ENCODE measurements at regions not wholly inside any gene's neighbourhood (a gene's known extent, or its start where the extent isn't known, plus 50 kb on each side); places are given as distances from the start of the nearest gene placed in this dataset.

- DNase-seq (ENCODE audit: low spot score) = no peak
Measured at GRCh38 chr5:74576941-74577456, 63.5 kb downstream of the ENC1 start.

GRCh38 chr5:74575741-74576538, 64.6 kb downstream of the ENC1 start:
- no peak for DNase-seq (ENCODE audit: low spot score)

- DNase-seq (ENCODE audit: low spot score) = no peak
Measured at GRCh38 chr5:74570250-74570649, 70.3 kb downstream of the ENC1 start.

GRCh38 chr5:74567411-74567995, 73.0 kb downstream of the ENC1 start:
- DNase-seq (ENCODE audit: low spot score) = no peak

DNA sequence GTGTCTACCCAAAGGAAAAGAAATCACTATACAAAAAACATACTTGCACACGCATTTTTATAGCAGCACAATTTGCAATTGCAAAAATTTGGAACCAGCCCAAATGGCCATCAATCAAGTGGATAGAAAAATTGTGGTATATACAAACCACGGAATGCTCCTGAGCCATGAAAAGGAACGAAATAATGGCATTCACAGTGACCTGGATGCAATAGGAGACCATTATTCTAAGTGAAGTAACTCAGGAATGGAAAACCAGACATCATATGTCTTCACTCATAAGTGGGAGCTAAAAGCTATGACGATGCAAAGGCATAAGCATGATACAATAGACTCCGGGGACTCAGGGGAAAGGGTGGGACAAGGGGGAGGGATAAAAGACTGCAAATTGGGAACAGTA, 78.4 kb downstream of the ENC1 start:
- DNase-seq (ENCODE audit: low spot score) = no peak

DNA sequence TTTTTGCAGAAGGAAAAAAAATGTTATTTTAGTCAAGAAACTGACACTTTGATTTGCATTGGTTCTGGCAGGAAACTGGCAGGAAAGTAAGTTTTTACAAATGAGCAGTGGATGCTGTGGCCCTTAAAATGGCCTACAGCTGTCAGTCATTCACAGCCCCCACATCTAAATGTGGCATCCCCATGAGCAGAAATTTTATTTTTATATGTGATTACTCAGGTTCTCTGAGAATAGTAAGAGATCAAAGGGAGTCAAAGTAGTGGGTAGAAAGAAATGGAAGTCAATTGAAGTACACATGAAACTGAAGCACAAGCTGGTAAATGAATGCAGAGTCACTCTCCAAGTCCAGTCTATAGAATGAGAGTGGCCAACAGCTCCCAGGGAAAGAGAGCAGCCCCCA, 80.3 kb downstream of the ENC1 start:
- DNase-seq (ENCODE audit: low spot score) = no peak

GRCh38 chr5:74556631-74557595, 83.6 kb downstream of the ENC1 start:
- DNase-seq (ENCODE audit: low spot score) = no peak

DNA sequence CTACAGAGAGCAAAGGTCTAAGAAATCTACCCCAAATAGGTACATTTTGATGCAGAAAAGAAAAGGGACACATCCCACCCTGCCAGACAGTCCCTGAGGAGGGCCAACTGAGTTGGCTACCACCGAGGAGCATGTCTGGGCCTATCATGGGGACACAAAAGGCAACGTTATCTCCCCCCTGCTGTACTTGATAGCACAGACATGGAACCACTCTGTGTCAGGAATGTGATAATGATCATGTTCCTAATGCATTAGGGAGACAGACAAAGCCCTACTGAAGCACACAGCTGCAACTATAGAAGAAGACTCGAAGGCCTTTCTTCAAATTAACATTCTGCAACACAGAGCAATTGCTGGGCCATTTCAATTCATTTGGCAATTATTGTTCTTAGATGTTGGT, 84.5 kb downstream of the ENC1 start:
- DNase-seq (ENCODE audit: low spot score) = no peak

DNA sequence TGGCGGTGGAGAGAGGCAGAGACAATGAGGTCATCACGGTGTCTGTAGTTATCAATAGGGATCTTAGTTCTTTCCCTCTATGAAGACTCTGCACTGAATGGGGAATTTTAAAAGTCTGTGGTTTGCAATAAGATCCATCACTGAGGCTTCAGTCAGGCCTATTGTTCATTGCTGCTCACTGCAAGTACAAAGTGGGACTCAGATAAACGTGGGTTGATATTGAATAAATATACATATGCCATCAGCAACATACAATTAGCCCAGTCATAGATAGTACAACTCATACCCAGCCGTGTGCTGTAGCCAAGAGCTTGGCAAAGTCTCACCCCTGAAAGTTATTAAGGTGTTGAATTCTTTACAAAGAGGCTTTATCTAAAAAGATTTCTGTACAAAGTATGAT, 88.4 kb downstream of the ENC1 start:
- DNase-seq (ENCODE audit: low spot score) = no peak

DNA sequence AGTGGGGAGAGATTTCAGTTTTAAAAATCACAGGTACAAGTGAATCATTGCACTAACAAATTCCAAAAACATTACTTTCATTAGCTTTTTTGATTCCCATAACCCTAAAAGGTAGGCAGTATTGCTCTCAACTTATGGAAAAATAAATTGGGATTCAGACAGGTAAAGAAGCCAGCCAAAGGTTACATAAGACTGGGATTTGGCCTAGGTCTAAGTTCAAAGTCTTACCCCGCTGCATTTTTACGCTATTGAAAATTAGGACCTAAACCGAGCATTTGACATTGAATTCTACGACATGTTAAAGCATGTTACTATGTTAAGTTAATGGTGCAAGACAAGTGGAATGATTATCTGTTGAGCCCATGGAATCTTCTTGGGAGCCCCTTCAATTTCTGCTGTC, 89.6 kb downstream of the ENC1 start:
- DNase-seq (ENCODE audit: low spot score) = no peak

DNA sequence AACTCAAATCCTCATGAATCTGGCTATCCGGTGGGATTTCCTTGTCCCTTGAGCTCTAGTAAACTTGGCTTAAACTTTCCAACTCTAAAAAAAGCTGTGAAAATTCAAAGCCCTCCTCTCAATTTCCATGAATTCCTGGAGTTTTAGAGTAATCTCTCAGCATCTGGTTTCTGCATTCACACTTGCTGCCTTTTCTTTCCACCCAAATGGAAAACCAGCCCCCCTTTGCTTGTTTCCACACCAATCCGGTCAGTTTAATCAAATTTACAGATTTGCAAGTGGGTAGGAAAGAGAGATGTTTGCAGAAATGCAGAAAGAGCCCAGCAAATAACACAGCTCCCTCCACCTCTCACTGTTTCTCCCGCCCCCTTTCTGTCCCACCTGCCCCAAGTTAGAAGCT, 91.1 kb downstream of the ENC1 start:
- DNase-seq (ENCODE audit: low spot score) = no peak

DNA sequence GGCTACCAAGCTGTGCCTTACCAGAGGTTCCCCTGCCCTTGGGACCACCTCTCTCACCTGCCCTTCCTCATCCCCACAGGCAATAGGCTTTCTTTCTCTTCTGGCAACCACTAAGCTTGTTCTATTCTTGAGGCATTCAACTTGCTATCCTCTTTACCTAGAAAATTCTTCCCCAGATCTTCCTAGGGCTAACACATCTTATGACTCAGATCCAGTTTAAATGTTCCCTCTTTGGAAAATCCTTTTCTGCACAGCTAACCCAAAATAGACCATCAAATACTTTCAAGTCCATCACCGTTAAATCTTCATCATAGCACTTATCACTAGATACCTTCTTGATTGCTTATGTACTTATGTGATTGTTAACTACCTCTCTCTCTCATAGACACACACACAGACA, 93.7 kb downstream of the ENC1 start:
- no peak for DNase-seq (ENCODE audit: low spot score)

- DNase-seq (ENCODE audit: low spot score) = no peak
Measured at GRCh38 chr5:74544811-74545210, 95.7 kb downstream of the ENC1 start.

- DNase-seq (ENCODE audit: low spot score) = no peak
Measured at GRCh38 chr5:74543162-74543995, 97.1 kb downstream of the ENC1 start.

- DNase-seq (ENCODE audit: low spot score) = no peak
Measured at GRCh38 chr5:74542482-74542881, 98.0 kb downstream of the ENC1 start.

- no peak for DNase-seq (ENCODE audit: low spot score)
Measured at GRCh38 chr5:74541381-74541781, 99.1 kb downstream of the ENC1 start.

- DNase-seq (ENCODE audit: low spot score) = no peak
Measured at GRCh38 chr5:74540622-74541021, 99.9 kb downstream of the ENC1 start.

- no peak for DNase-seq (ENCODE audit: low spot score)
Measured at GRCh38 chr5:74539986-74540385, 100.5 kb downstream of the ENC1 start.

- no peak for DNase-seq (ENCODE audit: low spot score)
Measured at GRCh38 chr5:74538206-74538661, 102.3 kb downstream of the ENC1 start.

DNA sequence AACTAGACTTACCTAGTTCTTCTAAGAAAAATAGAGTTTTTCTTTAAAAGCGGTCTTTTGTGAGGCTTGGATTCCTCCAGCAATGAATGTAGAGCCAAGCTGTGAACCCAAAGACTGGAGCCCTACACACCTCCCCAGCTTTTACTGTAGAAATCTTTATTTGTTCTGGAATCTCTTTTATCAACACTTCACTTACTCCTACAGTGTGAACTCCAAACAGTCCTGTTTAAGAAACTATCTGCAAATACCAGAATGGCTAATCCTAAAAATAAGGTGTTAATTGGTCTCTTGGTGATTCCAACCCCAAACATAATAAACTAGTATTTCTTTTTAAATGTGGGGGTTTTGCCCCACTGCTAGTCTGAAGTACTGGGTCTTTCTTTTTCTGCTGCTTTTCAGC, 103.9 kb downstream of the ENC1 start:
- DNase-seq (ENCODE audit: low spot score) = no peak

GRCh38 chr5:74535926-74536325, 104.6 kb downstream of the ENC1 start:
- no peak for DNase-seq (ENCODE audit: low spot score)
